A172 (cell line): ENCODE measurements at regions not wholly inside any gene's neighbourhood (a gene's known extent, or its start where the extent isn't known, plus 50 kb on each side); places are given as distances from the start of the nearest gene placed in this dataset.
"Not testable (repeated sequence)": the region's sequence is repeated elsewhere in the genome, so short reads cannot be mapped to it uniquely, and the experiment has no call there.

Source experiments
- DNase-seq: peaks from one replicate; pipeline ENCODE4 v3.0.0-alpha.2; 2015; ENCODE audit warnings: low spot score

- no peak for DNase-seq
Observed at GRCh38 chr10:84925495-84925894, 597.1 kb downstream of the CCSER2 start.

DNA sequence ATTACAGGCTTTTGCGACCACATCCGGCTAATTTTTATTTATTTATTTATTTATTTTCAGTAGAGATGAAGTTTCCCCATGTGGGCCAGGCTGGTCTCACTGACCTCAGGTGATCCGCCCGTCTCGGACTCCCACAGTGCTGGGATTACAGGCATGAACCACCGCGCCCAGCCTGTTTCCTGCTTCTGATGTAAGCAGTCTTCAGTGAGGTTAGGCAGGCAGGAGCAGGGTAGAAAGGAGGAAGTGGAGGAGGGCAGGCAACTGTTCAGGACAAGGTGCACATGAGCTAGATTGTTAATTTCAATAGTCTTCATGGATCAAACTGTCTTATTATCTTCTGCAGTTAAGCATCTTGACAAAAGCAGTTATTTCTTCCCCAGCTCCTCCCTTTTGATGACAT is 605.0 kb downstream of the CCSER2 start:
- DNase-seq: no peak

DNA sequence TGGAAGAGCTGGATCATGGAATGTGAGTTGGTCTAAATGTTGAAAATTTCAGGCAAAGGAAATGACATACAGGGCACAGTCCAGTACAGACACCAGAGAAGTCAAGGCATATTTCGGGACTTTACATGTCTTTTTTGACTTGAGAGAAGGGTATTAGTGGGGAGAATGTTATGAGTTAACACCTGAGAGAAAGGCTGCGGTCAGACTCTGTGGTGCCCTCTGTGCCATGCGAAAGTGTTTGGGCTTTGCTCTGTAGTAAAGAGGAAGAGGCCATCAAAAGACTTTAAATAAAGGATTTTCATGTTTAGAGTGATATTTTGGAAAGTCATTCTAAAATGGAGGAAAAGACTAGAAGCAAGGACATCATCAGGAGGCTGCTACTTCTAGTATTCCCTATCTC is 607.4 kb downstream of the CCSER2 start:
- DNase-seq: no peak

DNA sequence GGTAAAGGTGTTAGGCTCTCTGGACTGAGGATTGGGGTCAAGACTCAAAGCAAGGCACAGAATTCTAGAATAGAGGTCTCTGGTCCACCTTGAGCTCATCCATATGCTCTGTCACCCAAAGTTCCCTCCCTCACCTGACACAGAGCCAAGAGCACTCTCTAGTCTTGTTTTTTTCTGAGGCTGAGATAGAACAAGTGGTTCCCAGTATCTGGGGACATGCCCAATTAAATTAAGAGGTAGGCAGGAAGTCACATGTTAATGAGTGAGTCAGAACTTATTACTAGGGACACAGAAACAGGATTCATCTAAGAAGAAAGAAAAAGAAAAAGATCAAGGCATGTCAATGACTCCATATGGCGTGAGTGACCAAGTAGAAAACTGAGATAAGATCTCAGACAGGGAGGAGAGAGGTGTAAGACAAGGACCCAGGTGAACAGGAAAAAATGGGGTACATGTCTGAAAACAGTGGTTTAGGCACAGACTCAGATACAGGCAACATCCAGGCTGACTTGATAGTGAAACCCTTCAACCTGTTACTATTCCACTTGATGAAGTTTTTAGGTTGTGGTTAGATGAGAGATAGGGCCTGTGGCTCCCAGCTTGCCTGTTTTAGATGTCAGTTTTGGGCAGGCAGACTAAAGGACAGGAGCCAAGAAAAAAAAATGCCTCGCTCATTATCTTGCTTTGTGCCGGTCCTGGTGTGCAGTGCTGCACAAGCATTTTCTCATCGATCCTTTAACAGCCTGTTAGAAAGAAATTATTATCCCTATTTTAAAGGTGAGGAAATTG is 609.9 kb downstream of the CCSER2 start:
- DNase-seq: no peak

DNA sequence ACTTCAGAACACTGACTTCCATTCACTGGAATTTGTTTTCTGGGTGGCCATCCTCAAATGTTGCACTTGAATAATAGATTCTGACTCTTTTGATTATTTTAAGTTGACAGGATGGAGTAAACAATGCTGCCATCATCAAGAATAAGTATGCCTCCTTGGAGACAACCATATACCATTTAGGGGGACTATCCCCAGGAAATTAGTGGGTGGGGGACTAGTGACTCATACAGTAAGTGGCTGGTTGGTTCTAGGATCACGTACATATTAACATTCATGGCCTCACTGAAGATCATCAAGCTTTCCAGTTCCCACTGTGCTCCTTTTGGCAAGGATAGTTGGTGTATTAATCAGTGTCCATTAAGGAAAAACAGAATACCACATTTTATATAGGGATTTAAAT is 615.2 kb downstream of the CCSER2 start:
- no peak for DNase-seq

DNA sequence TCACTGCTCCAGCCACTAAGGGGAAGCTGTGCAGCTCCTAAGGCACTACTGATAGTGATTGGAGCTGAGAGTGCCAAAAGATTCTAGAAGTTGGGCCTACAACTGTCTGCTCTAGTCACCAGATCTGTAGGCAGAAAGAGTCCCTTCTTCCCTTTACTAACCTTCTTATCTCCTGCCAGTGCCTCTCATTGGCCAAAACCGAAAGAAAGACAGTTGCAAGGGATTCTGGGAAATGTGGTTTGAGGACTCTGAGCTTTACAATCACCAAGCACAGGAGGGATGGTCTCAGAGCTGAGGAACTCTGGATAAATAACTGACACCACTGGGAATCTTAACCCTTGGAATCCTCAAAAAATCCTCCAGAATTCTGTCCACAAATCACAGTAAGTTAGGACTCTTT is 615.8 kb downstream of the CCSER2 start:
- no peak for DNase-seq

DNA sequence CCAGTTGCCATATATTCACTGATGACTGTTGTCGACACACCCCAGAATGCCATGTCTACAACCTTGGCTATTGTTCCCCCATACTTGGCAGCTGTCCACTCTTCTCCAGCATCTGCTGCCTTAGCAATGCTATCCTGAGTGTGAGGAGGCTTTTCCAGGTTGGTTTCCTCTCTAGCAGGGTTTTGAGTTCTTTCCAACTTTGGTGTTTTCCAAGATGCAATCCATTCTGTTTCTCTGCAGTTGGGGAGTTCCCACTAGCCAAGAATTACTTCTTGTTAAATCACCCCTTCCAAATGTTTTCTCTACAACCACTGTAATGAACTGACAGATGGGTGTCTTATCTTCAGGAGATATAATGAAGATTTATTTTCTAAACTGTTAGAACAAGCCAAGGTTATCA is 617.4 kb downstream of the CCSER2 start:
- no peak for DNase-seq

DNA sequence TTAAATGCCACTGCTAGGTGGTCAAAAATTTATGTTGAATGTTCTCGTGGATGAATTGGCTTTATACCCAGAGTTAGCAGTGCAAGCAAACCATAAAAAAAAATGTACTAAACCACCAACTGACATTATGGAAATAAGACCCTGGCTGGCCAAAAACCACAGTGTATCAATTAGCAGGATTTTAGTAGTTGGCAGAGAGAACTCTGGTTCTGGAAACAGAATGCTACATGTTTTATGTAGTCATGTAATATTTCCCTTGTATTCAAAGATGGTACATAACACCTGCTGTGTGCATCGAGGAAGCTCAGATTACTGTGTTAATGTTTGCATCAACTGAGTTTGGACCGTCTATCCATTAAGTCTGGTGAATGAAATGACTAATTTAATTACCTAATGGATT is 618.5 kb downstream of the CCSER2 start:
- DNase-seq: no peak

DNA sequence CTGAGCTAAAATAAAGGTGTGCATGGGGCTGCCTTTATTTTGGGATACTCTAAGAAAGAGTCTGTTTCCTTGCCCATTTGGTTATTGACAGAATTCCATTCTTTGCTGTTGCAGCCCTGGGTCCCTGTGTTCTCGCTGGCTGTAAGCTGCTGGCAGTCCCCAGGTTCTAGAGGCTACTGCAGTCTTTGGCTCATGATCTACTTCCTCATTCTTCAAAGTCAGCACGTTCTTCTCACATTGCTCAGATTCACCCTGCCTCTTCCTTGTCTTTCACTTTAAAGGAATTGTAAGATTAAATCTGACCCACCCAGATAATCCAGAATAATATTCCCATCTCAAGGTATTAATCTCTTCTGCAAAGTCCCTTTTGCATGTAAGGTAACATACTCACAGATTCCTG is 620.3 kb downstream of the CCSER2 start:
- DNase-seq: no peak

DNA sequence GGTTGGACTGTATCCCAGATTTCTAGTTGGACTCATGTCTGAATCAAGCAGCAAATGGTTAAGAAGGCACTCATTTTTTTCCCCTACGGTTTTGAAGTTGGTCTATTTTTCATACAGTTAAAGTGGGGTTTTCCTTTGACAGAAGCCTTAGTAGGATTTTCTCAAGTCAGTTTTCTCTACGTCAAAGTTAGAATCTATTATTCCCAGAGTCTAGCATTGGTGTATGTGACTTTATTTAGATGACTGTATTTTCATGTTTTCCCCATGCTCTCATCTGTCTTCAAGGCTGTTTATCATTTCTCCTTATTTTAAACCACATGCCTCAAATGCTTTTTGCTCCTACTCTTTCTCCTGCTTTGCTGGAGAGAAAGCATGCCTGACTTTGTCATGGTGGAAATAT is 623.2 kb downstream of the CCSER2 start:
- no peak for DNase-seq

GRCh38 chr10:84957427-84957826 is 629.0 kb downstream of the CCSER2 start:
- DNase-seq: no peak

- DNase-seq: no peak
Observed at GRCh38 chr10:84965468-84965867, 637.1 kb downstream of the CCSER2 start.

DNA sequence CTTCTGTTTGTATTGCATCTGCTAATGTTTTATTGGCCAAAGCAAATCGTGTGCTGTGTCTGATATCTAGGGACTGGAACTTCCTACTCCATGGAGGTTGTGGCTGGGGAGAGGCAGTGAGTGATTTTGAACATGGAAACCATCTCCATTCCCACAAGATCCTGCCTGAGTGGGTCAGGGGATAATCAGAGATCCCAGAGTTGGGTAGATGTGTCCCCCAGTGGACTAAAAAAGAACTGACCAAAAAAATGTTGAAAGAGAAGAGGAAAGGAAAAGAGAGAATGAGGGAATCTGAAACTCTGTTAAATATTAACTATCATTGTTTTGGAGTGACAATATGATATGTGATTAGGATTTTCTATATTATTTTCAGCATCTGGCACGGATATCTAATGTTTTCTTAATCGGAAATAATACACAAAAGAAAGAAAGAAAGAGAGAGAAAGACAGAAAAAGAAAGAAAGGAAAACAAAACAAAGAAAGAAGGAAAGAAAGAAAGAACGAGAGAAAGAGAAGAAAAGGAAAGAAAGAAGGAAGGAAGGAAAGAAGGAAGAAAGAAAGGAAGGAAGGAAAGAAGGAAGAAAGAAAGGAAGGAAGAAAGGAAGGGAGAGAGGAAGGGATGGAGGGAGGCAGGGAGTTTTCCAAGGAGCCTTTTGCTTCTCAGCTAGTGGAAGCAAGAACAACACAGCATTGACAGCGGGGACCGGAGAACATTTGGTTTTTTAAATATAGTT is 638.5 kb downstream of the CCSER2 start:
- no peak for DNase-seq

GRCh38 chr10:84969297-84969696 is 640.9 kb downstream of the CCSER2 start:
- not testable (repeated sequence) for DNase-seq

DNA sequence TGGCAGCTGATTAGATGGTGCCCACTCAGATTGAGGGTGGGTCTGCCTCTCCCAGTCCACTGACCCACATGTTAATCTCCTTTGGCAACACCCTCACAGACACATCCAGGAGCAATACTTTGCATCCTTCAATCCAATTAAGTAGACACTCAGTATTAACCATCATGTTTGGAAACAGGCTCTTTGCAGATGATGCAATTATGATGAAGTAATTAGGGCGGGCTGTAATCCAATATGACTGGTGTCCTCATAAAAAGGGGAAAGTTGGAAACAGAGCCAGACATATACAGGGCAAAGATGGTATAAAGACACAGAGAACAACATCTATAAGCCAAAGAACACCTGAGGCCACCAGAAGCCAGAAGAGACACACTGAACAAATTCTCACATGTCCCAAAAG is 658.6 kb downstream of the CCSER2 start:
- DNase-seq: no peak

DNA sequence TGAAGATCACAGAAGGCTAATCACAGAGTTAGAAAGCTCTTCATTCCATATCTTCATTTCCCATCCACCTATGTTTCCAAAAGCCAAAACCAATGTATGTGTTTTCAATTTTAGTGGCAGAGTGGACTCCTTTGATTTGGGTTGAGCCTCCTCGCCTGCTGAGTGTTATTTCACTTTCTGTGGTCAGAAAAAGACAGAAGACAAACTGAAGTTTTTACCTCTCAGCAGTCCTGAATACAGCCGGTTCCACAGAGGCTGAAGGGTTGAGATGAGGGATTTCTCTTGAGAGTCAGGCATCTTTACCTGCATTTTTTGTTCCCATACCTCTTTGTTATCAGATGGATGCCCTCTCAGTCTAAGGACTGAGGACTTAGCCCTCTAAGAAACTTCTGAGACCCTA is 659.6 kb downstream of the CCSER2 start:
- DNase-seq: no peak

- no peak for DNase-seq
Observed at GRCh38 chr10:84990713-84991112, 662.3 kb downstream of the CCSER2 start.

- DNase-seq: no peak
Observed at GRCh38 chr10:84991301-84991700, 662.9 kb downstream of the CCSER2 start.

GRCh38 chr10:84993251-84994035 is 665.1 kb downstream of the CCSER2 start:
- DNase-seq: no peak

GRCh38 chr10:84994722-84995121 is 666.3 kb downstream of the CCSER2 start:
- DNase-seq: no peak

GRCh38 chr10:84996580-84996979 is 668.2 kb downstream of the CCSER2 start:
- DNase-seq: no peak

- DNase-seq: no peak
Observed at GRCh38 chr10:84997870-84998269, 669.5 kb downstream of the CCSER2 start.

DNA sequence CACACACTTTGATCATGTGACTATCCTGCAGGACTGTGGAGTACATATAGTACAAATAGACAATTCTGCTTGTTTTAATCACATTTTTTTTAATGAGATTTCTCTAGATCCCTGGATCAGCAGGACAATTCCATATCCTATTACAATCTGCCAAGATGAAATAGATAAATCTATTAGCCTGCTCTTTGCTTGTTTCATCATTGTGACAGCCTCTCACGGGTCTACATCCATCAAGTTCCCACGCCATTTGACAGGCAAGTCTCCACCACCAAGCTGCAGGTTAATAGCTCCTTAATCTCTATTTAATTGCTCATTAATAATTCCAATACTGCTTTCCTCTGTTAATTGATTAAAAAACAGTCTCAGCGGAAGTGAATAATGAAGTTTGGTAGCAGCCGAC is 671.5 kb downstream of the CCSER2 start:
- DNase-seq: no peak
